HG02943 (cell line): ENCODE measurements at regions not wholly inside any gene's neighbourhood (a gene's known extent, or its start where the extent isn't known, plus 50 kb on each side); places are given as distances from the start of the nearest gene placed in this dataset.

ENCODE experiments used
- ATAC-seq: cut with Tn5 transposase; IDR thresholded peaks from one replicate; pipeline ENCODE4 v1.9.1; 2021; ENCODE audit warnings: mild to moderate bottlenecking, low read depth, moderate library complexity; ENCODE audit not compliant: unreplicated experiment

DNA sequence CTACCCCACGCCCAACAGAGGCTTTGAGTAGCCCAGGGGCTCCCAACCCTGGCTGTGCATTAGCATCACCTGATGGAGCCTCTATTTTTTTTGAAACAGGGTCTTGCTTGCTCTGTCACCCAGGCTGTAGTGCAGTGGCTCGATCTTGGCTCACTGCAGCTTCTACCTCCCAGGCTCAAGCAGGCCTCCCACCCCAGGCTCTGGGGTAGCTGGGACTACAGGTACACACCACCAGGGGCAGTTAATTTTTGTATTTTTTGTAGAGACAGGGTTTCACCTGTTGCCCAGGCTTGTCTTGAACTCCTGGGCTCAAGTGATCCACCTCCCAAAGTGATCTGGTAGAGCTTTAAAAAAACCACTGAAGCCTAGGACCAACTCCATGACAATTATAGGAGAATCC is 394.8 kb upstream of the ATP5MC3 start:
- peak; percentile 9 for ATAC-seq

DNA sequence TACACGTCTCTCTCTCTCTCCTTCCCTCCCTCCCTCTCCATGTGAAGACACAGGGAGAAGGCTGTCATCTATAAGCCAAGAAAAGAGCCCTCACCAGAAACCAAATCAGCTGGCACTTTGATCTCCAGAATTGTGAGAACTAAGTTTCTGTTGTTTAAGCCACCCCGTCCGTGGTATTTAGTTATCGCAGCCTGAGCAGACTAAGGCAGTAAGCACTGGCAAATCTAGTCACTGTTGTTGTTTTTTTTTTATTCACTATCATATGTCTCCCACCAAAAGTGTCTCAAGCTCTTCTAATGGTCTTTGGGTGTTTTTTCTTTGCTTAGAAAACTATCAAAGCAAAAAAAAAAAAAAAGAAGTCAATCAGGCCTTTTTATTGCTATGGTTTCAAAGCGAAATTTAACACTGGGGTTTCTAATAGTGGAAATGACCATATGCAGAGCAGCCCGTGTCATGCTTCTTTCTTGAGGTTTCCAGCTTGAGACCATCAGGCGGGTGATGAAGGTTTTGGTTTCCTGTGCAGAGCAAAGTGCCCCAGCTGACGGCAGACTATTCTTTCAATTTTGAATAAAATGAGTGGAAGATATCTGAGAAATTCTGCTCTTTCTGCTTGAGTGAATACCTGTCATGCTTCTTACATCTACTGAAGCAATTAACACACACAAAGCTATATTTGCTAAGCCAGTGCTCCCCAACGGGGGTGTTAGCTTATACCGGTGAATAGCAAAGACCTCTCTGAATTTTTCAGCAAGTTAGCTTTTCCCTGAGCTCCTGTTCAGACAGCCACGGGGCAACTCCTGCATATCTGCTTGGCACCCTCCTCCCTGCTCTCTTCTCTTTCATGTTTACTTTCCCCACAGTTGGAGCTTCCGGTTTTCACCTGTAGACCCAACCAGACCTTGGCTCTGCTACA is 394.1 kb upstream of the ATP5MC3 start:
- peak; percentile 91 for ATAC-seq

DNA sequence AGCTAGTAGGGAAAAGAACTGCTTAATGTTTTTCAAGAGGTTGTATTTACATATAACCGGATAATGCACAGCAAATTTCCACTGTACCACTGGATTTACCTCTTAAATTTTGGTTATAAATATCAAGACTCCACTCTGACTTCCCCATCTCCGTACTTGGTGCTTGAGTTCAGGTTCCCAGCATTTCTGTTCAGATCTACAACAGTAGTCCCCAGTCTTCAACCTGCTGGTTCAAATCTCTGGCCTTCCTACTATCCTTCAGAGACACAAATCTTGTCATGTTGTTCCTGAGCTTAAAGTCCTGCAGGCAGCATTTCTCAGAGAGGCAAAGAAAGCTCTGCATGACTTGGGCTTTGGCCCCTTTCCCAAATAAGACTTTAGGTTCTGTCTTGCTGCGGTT is 392.6 kb upstream of the ATP5MC3 start:
- ATAC-seq, result no peak

DNA sequence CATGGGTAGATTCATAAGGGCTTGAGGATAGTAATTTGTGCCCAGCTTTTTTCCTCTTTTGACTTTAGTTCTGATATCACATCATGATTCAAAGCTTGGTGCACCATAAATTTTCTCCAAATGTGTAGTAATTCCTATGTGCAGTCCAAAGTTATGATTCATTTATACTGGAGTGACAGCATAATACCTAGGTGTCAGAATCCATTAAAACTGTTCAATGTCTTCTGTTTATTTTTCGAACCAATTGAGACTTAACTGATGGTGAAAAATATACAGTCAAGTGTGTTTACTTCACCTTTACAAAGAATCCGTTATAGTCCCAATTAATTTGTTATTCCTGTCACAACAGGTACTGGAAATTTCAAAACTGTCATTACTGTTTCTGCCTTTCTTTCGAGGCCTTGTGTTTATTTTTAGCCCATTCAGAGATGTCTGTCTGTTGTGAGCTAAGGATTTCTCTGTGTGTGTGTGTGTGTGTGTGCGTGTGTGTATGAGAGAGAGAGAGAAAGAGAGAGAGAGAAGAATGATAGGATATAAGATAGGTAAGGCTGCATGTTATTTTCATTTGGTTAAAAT is 389.7 kb upstream of the ATP5MC3 start:
- no peak for ATAC-seq

DNA sequence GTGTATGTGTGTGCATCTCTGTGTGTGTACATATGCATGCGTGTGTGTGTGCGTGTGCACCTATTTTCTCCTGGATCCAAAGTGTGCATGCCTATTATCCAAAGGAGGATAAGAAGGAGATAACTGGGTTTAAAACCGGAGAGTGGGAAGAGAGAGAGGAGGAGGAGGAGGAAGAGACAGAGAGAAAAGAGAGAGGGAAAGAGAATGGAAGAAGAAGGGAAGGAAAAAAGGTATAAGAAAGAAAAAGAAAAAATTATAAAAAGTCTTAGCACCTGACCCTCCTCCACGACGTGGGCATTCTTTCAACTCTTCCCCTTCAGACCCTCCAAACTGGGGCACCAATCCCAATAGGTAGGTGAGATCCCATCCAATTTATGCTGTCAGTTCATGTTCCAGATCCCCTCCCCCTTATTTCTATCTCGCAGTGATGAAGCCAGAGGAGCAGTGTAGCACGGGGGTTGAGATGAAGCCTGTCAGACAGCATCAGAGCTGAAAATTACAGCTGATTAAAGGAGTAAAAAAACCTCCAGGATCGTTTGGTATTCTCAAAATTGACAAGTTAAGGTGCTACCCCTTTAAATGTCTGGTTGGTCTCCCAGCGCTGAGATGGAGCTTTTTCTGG is 386.7 kb upstream of the ATP5MC3 start:
- no peak for ATAC-seq

DNA sequence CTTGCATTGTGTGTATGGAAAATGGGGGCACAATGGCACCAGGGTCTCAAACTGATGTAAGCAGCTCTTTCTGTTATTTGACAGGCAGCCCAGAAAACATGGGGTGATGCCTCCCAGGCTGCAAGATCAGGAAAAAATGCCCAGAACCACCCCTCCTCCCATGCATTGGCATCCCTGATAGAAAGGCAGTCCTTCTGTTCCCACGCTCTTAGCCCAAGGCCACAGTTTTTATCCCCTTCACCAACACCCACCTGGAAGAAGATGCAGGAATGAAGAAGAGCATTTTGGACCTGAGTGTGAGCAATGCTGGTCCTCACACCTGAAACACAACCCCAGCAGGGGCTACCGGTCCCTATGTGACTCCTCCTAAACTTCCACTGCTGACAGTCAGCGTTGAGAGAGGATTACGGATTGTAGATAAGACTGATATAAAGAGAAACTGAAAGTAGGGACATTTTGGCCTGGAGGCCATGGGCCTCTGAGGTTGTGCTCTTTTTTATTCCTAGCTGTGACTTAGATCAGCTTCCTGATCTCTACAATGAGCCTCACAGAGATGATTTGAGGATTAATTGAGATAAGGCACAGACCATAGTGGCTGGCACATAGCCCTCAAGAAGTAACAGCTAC is 386.0 kb upstream of the ATP5MC3 start:
- ATAC-seq, result no peak

DNA sequence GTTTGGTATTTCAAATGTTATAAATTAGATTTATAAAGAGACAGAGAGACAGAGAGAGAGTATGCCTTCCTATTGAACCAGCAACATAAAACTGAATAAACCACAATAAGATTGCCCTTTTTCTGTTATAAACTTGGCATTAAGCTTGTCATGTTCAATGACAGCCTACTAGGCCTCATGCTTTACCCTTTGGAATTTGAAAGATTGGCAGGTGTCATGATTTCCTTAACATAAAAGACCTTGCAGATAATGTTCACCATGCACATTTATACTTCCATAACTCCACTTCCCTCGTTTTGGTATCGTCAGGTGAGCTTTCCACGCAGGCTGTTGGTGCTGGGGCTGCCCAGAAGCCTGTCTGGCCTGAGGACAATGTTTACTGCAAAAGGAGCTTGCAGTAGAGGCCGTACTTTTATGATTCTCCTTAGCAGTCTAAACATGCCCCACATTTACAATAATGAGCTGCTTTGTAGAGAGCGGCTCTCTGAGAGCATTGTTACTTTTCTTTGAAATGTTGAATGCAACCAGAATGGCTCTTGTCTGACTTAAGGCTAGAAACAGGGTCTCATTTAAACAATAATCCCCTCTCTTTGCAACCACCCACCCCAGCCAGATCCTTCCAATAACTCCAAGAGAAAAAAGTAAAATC is 379.1 kb upstream of the ATP5MC3 start:
- ATAC-seq, result no peak

DNA sequence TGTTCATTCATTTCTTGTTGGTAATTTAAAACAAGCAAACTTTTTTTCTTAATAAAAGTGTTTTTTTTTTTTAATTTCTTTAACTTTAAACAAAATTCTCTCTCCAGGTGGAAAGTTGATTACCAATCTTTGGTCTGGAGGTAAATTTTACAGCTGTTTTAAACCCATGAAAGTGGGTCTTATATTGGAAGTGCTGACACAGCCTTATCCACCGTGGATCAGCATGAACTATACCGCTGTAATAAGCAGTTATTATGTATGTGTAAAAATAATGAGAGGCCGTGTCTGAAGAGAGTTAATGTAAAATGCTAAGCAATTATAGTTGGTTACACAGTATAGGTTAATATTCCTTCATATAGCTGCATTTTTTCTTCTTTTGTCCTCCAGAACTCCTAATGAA is 378.1 kb upstream of the ATP5MC3 start:
- ATAC-seq, result no peak

DNA sequence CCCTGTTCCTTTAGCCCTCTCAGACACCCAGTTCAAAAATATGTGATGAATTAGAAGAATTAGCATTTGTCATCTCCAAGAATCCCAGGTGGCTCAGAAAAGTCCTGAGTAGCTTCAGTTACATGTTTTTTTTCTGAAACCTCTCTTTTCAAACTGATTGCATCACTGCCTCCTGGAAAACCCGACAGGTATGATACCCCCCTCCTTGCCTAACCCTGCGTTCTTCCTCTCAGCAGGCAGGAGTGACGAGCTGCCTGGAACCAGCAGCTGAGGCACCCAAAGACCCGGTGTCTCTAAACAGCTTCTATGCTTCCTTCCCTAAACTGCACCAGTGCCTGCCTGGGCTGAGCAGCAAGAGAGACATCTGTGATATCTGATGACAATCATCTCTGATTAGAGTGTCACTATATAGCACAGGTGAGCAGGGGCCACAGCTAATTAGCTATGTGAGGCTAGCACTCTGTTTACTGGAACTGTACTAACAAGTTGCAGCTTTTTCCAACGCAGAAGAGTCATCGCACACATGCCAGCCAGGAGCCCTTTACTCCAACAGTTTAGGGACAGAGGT is 376.4 kb upstream of the ATP5MC3 start:
- ATAC-seq, result no peak

DNA sequence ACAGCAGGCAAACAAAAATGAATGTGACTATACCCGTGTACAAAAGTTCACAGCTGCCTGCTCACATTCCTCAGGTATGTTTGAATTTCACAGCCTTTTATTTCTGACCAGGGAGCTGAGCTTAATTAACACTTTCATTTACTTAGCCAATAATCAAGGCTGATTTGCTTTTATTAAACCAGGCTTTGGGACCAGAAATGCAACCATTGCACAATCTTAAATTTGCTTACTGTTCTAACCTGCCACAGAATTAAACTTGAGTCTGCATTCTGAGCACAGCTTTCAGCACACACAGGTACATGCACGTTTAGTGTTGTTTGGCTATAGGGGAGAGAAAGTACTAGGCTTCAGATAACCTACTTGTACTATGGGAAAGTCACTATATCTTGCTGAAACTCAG is 372.4 kb upstream of the ATP5MC3 start:
- no peak for ATAC-seq

DNA sequence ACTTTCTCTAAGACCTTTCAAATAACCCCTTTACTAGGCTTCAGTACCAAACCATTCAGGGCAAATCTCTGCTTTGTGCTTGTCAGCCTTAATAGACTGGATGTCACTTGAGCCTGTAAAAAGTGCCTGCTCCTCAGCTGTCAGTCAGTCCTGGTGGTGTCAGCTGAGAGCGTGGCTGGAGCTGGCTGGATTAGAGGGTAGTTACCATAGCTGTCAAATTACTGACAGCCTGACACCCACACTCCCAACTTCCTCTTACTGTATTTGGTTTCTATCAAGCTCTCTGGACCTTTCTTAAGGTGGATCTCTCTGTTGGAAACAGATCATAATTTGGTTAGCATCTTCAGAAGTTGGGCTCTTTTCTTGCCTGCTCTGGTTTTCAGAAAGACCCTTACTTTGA is 371.4 kb upstream of the ATP5MC3 start:
- no peak for ATAC-seq

DNA sequence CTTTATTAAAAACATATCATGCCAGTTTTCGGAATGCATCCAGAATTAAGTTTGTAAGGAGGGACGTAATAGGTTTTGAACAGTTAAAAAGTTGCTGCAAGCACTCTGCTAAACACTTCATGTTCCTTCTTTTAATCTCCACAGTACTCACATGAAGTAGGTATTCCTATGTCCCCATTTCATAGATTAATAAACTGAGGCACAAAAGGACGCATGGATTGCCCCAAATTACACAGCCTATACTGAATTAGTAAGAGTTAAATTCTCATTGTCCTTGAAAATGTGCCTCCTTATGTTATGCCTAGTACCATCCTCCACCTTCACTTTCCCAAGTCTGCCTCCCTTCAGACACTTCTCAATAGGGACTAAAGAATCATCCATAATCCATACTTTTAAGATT is 358.9 kb upstream of the ATP5MC3 start:
- ATAC-seq, result no peak

DNA sequence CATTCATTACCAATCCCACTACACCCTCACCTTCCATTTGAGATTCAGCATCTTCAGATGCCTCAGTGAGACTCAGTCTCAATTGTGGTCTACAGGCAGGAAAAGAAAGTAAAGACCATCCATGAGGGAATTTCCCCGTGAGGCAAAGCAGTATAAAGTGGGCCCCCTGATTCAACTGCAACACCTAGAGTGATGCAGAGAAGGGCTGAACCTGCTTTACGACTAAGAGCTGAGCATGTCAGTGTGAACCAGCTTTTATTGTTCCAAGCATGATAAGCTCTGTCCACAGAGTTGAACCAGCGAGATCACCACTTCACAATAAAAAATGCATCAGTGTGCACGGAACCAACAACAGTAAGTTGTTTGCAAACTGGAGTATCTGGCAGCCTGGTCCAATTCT is 357.6 kb upstream of the ATP5MC3 start:
- ATAC-seq, result no peak

DNA sequence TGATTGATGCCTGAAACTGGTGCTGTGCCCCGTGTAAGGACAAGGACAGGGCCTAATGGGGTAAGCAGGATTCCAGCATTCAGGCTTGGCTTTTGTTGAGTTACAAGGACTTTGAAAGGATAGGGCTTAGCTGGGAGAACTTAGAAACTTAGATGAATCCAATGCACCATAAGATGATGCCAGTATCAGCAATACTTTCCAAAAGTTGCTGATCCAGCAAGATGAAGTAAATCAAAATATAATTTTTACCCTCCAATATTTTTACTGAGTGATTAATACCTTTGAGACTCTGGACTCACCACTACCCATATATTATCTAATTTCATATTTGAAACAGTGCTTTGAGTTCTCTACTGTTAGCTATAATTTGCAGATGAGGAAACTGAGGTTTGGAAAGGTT is 354.5 kb upstream of the ATP5MC3 start:
- no peak for ATAC-seq

DNA sequence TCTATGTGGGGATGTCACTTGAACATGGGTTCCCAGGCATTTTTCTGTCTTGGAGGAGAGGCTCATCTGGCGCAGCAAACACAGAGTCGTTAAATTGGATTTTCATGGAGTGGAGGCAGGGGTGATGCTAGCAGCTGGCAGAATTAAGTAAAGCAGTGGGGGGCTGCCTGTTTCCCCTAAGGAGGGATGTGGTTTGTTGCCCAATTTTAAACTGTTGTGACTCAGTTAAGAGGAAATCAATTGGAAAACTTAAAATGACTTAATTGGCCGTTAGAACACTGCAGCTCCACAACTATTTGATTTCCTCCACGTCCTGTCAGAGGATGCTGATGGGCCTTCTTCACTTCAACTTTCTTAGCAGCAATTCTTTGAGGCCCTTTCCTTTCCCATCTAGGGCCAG is 354.1 kb upstream of the ATP5MC3 start:
- ATAC-seq, result no peak

DNA sequence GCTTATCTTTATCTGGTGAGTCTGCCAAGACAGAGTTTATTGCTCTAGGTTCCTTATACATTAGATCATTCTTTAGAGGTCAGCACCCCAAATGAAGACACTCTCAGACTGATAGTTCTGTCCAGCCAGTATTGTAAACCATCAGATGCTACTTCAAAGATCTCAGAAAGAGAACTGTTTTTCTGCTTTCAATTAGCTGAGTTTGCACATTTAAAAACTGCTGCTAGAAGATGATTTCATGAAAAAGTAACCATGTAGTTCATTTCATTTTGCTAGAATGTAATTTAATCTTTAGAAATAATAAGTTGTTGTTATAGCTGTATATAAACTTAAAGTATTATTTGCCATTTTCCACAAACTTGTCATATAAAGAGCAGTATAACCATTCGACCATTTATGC is 344.5 kb upstream of the ATP5MC3 start:
- ATAC-seq, result no peak

DNA sequence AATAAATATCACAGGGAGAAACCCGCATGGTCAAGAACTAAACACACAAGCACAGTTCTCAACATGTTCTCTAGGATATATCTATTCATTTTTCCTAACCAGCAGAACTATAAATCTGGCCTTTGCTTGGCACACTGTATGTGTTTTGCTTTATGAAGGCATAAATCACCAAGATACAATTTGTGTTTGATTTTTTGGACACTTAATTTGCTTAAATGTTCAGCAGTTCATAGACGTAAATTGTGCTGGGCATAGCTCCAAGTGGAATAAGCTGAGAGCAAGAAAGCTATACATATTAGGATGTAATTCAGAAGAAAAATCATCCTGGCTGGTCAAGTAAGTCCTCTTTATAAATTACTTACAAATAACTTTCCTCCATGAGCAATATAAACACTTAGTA is 341.5 kb upstream of the ATP5MC3 start:
- ATAC-seq, result no peak

DNA sequence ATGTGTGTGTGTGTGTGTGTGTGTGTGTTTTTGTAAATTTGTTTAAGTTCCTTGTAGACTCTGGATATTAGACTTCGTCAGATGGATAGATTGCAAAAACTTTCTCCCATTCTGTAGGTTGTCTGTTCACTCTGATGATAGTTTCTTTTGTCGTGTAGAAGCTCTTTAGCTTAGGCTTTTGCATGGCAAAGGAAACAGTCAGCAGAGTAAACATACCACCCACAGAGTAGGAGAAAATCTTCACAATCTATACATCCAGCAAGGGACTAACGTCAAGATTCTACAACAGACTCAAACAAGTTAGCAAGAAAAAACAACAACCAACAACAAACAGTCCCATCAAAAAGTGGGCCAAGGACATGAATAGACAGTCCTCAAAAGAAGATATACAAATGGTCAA is 336.7 kb upstream of the ATP5MC3 start:
- no peak for ATAC-seq

DNA sequence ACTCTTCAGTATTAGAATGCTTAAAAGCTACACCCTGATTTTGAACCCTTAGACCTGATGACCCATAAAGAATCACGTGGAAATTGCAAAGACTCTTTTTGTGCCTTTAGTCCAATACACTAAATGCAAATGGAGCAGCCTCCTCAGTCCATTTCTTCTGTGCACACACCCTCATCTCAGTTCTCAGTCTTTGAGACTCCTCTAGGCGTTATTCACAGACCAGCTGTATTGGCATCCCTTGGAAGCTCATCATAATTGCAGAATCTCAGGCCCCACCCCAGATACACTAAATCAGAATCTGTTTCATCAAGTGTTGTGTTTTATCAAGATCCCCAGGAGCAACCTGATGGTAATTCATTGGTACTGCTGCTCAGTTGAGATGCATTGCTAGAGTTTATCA is 335.0 kb upstream of the ATP5MC3 start:
- no peak for ATAC-seq

DNA sequence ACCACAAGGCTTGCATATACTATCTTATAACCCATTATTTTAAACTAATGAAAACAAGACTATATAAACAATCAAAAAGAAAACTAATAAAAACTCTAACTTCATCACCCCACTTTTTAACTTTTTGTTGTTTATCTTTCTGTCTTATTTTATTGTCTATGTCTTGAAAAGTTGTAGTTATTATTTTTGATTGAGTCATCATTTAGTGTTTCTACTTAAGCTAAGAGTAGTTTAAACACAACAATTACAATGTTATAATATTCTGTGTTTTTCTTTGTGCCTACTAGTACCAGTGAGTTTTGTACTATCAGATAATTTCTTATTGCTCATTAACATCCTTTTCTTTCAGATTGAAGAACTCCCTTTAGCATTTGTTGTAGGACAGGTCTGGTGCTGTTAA is 318.7 kb upstream of the ATP5MC3 start:
- ATAC-seq, result no peak

DNA sequence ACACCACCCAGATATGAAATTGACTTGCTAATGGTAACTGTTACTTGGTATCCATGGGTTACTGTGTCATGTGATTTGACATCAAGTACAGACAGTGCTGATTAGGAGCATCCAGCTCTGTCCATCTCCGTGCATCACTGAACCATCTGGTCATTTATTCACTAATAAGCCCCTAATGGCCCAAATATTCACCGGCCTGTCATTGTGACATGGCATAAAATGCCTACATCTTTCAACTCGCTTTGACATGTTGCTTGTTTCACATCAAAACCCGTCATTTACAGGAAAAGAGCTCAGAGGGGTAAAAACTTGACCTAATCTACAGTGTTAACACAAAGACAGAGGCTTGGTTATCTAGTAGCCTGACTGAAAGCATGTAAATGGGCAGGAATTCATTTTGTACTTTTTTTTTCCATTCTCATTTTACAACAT is 308.9 kb upstream of the ATP5MC3 start:
- ATAC-seq, result no peak
